ENCODE measurements at regions not wholly inside any gene's neighbourhood (a gene's known extent, or its start where the extent isn't known, plus 50 kb on each side); places are given as distances from the start of the nearest gene placed in this dataset.
"Not testable (repeated sequence)": the region's sequence is repeated elsewhere in the genome, so short reads cannot be mapped to it uniquely, and the experiment has no call there.

DNA sequence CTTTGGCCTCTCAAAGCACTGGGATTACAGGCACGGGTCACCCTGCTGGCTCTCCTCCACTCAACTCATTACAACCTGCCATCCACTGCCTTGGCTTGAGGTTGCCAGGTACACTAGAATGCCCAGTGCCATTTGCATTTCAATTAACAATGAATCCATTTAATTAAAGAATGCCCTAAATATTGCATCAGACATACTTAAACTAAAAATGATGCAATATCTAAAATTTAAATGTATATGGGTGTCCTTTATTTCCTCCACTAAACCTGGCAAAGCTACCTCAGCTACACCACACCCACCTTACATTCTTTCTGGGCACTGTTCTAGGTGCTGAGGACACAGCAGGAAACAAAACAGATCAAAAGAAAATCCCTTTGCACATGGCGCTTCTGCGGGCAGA, 382.2 kb upstream of the ZFHX3 start:
- no peak for DNase-seq

DNA sequence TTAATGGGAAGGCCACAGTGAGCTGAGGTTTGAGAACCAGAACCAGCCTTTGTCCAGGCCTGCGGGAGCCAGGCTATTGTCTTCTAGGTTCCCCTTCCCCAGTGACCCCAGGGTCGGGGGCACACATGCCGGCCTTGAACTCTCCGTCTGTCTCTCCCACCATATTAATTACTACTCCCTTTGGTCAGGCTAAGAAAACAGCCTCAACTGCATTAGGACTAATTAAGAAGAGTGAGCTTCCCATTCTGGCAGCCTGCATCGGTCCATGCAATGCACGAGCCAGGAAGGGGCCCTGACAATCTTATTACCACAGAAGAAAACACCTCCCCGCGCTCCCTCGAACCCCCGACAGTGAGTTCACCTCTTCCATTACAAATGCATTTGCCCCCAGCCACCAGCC, 380.2 kb upstream of the ZFHX3 start:
- no peak for DNase-seq

GRCh38 chr16:73427164-73427563, 379.2 kb upstream of the ZFHX3 start:
- DNase-seq, result no peak

GRCh38 chr16:73426433-73427160, 378.7 kb upstream of the ZFHX3 start:
- no peak for DNase-seq

DNA sequence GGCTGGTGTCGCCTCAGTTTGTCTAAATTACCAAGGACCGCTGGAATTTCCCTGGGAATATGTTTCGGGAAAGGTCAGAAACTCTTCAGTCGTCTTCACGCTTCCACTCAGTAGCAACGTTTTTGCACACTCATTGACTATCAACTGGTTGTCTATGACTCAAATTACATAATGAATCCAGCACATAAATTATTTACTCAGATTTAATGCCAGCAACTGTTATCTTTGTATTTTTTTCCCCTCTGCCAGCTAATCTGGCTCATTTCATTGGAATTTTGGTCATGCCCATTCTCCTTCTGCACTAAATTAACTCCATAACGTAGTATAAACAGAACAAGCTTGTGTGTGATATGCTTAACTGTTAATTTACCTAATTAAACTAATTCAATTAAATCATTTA, 372.7 kb upstream of the ZFHX3 start:
- DNase-seq, result no peak

DNA sequence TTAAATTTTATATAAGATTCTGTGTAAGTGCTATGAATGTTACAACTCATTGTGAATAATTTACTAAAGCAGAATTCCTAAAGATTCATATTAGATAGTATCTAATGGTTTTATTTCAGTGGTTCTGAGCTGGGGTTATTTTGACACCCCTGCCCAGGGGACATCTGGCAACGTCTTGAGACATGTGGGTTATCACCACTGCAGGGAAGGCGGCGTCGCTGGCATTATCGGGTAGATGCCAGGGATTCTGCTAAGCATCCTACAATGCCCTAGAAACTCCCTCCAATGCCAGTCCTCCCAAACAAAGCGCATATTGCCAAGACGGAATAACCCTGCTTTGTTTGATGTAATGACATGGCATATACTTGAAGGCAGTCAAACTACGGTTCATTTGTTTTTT, 372.3 kb upstream of the ZFHX3 start:
- DNase-seq, result no peak

DNA sequence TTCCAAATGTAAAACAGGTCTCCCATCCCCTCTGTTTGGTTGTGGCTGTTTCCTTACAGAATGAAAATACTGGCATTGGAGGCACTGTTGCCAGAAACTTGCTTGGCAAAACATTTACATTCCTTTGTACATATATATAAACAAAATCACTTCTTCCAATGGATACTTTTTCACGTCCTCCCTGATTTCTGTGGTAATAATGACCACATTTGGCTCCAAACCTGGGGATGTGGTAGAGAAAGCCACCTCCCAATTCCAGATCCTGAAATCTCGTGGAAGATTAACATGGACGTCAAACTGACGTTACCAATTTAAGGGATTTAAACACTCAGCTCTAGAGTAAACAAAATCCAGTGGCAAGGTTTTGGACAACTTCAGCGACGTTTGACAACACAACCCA, 370.8 kb upstream of the ZFHX3 start:
- no peak for DNase-seq

DNA sequence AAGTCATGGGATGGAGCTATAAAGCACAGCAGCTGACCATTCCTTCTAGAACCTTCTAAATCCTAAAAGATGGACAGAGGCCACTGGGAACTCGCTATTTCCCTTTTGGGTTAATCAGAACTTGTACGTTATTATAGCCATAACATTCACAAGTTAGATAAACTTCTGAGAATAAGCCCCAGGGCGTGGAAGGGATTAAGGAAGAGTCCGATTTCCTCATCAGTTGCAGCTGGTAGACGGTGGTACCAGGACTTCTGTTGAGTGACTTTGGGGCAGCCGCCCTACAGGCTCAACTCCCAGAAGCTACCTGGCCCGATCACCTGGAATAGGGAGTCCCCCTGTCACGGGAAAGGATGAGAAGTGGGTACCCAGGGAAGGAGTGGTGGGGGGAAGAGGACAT, 370.1 kb upstream of the ZFHX3 start:
- DNase-seq, result no peak

- no peak for DNase-seq
These were observed 367.4 kb upstream of the ZFHX3 start for GRCh38 chr16:73415286-73415685.

- DNase-seq, result no peak
These were observed 366.7 kb upstream of the ZFHX3 start for GRCh38 chr16:73414638-73415037.

GRCh38 chr16:73413830-73414190, 365.9 kb upstream of the ZFHX3 start:
- DNase-seq, result no peak

GRCh38 chr16:73413091-73413829, 365.3 kb upstream of the ZFHX3 start:
- DNase-seq, result no peak

GRCh38 chr16:73412416-73412815, 364.5 kb upstream of the ZFHX3 start:
- DNase-seq, result no peak

DNA sequence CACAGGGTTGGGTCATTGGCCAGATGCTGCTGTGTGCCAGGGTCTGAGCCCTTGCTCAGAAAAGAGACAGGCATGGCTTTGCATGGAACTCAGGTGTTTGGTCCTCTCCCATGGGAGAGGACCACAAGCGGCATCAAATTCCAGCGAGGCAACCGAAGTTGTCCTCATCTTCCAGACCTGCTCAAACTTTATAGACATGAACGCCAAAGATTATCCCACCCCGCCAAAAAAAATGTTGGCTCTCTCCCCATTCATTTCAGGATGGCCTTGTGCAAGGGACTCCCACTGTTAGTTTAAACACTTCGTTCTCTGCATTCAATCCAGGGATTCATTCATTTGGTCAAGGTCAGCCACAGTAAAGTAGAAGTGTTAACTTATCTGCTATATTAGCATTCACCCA, 360.8 kb upstream of the ZFHX3 start:
- no peak for DNase-seq

GRCh38 chr16:73408311-73408710, 360.4 kb upstream of the ZFHX3 start:
- no peak for DNase-seq

- DNase-seq, result no peak
These were observed 357.9 kb upstream of the ZFHX3 start for GRCh38 chr16:73405851-73406250.

- DNase-seq, result no peak
These were observed 356.1 kb upstream of the ZFHX3 start for GRCh38 chr16:73404001-73404400.

- no peak for DNase-seq
These were observed 355.4 kb upstream of the ZFHX3 start for GRCh38 chr16:73403291-73403690.

- no peak for DNase-seq
These were observed 353.0 kb upstream of the ZFHX3 start for GRCh38 chr16:73400951-73401350.

- DNase-seq, result no peak
These were observed 352.1 kb upstream of the ZFHX3 start for GRCh38 chr16:73399997-73400396.

- DNase-seq, result no peak
These were observed 351.6 kb upstream of the ZFHX3 start for GRCh38 chr16:73399486-73399885.

DNA sequence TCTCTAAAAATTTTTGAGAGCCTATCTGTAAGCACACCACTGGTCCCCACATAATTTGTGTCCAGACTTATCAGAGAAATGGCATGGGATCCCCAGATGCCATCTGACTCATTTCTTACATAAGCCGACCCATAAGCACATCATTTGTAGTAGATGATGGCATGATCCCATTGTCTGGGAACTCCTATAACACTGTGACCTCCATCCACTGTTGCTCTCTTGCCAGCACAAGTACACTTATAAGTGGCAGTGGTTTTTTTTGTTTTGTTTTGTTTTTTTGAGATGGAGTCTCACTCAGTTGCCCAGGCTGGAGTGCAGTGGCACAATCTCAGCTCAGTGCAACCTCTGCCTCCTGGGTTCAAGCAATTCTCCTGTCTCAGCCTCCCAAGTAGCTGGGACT, 350.7 kb upstream of the ZFHX3 start:
- not testable (repeated sequence) for DNase-seq

DNA sequence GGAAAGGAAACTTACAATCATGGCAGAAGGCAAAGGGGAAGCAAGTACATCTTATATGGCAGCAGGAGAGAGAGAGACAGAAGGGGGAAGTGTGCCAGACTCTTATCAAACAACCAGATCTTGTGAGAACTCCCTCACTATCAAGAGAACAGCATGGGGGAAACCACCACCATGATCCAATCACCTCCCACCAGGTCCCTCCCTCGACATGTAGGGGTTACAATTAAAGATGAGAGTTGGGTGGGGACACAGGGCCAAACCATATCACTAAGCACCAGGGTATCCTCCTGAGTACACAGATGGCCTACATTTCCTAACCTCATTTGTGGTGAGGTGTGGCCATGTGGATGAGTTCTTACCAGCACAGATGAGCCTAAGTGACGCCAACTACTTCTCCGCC, 348.6 kb upstream of the ZFHX3 start:
- no peak for DNase-seq

DNA sequence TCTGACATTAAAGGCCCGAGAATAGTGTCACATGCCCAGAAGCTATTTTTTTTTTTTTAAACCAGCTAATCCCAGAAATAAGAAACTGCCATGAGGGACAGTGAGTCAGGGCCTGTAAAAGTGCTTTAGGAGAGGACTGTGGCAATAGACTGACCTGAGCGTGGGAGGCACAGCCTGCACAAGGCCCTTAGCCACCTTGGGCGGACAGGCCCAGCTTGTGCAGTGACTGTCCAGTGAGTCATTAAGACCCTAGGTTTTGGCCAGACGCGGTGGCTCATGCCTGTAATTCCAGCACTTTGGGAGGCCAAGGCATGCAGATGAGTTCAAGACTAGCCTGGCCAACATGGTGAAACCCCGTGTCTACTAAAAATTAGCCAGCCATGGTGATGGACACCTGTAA, 343.0 kb upstream of the ZFHX3 start:
- no peak for DNase-seq

GRCh38 chr16:73390491-73390890, 342.6 kb upstream of the ZFHX3 start:
- no peak for DNase-seq

All from stimulated activated naive CD4-positive, alpha-beta T cell treated with Interleukin-2 at 50 U/mL for 16 hours (primary cell).